HL-60 (cell line): ENCODE measurements at regions not wholly inside any gene's neighbourhood (a gene's known extent, or its start where the extent isn't known, plus 50 kb on each side); places are given as distances from the start of the nearest gene placed in this dataset.
A peak's percentile ranks its signal among the peaks of the same experiment; 100 is the strongest.
"Not testable (repeated sequence)": the region's sequence is repeated elsewhere in the genome, so short reads cannot be mapped to it uniquely, and the experiment has no call there.

Source experiments
- DNase-seq, 2 experiments: peaks; one replicate each; pipeline ENCODE4 v3.0.0-alpha.2; 2010 to 2020; ENCODE audit warnings: low read depth in 1 of 2, low spot score in 1 of 2
- H3K27ac ChIP-seq: fragments of 250-450 bp; sonication (Bioruptor Pico); replicated peaks from 2 replicates; pipeline ENCODE4 v1.5.1; 2020; ENCODE audit warnings: mild to moderate bottlenecking, moderate library complexity
- H3K27me3 ChIP-seq: fragments of 250-450 bp; sonication (Bioruptor Pico); 2 replicates; pipeline ENCODE4 v1.5.1; 2021; ENCODE audit warnings: mild to moderate bottlenecking, moderate library complexity; ENCODE audit not compliant: insufficient read depth, poor library complexity, severe bottlenecking
- H3K4me3 ChIP-seq: replicated peaks from 2 replicates; pipeline ENCODE4 v1.5.1; 2011; ENCODE audit warnings: mild to moderate bottlenecking, control low read depth, low read length; ENCODE audit not compliant: insufficient read depth
- GABPA ChIP-seq: IDR thresholded peaks from 2 replicates; pipeline ENCODE4 v1.6.1; 2012; ENCODE audit warnings: low read depth
- POLR2AphosphoS5 ChIP-seq: IDR thresholded peaks from 2 replicates; pipeline ENCODE4 v1.6.1; 2012; ENCODE audit warnings: low read depth
- SPI1 ChIP-seq: IDR thresholded peaks from 2 replicates; pipeline ENCODE4 v1.6.1; 2012; ENCODE audit warnings: low read depth, mild to moderate bottlenecking, borderline replicate concordance
- TF ChIP-seq, protein P1 (sequence below): IDR thresholded peaks from one replicate; pipeline ENCODE4 v1.5.1; 2011; ENCODE audit warnings: low read length, control low read depth, inconsistent platforms; ENCODE audit not compliant: insufficient read depth
- TF ChIP-seq, protein P2 (sequence below): IDR thresholded peaks from 2 replicates; pipeline ENCODE4 v1.6.1; 2012; ENCODE audit warnings: low read depth; ENCODE audit not compliant: insufficient replicate concordance

DNA sequence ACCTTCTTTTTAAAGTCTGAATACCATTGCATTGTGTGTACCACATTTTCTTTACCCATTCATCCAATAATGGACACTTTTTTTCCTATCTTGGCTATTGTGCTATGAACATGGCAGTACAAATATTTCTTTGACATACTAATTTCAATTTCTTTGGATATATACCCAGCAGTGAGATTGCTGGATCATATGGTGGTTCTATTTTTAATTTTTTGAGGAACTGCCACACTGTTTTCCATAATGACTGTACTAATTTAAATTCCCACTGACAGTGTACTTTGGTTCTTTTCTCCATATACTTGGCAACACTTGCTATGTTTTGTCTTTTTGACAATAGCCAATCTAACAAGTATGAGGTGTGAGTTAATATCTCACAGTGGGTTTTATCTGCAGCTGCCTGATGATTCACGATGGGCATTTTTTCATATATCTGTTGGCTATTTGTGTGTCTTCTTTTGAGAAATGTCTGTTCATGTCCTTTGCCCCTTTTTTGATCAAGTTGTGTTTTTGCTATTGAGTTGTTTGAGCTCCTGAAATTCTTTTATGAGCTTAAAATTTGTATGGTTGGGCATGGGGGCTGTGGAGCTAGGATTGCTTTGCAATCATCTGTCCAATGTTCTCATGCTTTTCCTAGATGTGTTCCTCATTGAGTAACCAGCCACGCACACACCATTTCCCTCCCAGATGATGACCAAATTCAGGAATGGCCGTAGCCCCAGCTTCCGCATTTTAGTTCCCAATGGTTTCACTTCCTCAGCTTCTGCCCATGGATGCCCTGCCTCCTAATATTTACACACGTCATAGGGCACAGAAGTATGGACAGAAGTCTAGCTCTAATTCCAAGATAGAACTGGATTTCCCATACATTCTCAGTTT, 380.0 kb upstream of the SGCG start:
- Histone ChIP-seq H3K27ac (no peak overlapping the region), H3K4me3 (no peak overlapping the region), H3K27me3 (no peaks in the 10 kb centered on the region)
- TF ChIP-seq, protein P1, sequence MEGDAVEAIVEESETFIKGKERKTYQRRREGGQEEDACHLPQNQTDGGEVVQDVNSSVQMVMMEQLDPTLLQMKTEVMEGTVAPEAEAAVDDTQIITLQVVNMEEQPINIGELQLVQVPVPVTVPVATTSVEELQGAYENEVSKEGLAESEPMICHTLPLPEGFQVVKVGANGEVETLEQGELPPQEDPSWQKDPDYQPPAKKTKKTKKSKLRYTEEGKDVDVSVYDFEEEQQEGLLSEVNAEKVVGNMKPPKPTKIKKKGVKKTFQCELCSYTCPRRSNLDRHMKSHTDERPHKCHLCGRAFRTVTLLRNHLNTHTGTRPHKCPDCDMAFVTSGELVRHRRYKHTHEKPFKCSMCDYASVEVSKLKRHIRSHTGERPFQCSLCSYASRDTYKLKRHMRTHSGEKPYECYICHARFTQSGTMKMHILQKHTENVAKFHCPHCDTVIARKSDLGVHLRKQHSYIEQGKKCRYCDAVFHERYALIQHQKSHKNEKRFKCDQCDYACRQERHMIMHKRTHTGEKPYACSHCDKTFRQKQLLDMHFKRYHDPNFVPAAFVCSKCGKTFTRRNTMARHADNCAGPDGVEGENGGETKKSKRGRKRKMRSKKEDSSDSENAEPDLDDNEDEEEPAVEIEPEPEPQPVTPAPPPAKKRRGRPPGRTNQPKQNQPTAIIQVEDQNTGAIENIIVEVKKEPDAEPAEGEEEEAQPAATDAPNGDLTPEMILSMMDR, result no peak
- TF ChIP-seq SPI1, result peak; percentile 63; the same call in 1 of the 2 replicates
- DNase-seq, result peak in 1 of 2 experiments; percentile 28

DNA sequence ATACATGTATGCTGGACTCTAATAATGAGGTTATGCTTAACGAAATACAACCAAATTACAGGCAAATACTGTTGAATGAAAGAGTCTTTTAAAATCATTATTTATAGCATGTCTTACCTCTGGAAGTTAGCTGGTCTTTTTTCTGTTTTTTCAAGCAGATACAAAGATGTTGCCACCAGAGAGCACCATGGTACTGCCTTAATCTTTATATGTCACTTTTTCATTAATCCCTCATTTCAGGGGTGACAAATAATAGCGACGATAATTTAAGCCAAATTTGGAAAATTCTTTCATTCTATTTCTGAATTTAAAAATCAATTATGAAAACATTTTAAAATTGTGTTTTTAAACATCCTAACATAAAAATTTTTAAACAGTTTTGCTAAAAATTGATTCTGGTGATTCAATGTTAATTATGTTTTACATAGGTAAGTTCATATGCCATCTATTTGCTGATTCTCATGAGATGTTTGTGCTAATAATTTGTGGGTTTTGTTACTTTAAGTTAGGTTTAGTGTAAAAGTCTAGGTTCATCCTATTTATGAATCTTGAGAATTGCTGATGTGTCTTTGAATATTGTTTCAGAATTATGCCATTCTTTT, 379.3 kb upstream of the SGCG start:
- Histone ChIP-seq H3K27me3 (no peaks in the 10 kb centered on the region), H3K27ac (no peak overlapping the region), H3K4me3 (no peak overlapping the region)
- DNase-seq, result no peak
- TF ChIP-seq, protein P1, result no peak
- no peak for TF ChIP-seq SPI1
- TF ChIP-seq GABPA, result no peak

DNA sequence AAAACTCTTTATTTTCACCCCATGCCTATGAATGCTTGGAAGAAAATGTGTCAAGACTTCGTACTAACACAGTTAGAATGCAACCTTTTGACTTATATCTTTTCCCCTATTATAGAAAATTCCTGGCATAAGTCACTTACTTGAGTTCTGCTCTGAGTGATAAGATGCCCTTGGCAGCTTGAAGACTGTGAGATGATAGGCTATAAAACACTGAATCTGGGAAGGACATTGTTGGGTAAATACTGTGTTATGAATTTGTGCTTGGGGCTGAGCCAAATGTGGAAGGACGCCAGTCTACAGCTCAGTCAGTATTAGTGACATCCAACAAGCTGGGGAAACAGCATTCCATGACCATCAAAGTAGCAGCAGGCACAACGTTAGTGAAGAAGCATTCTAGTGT, 368.0 kb upstream of the SGCG start:
- DNase-seq, result no peak
- no peak overlapping the region for H3K4me3 ChIP-seq
- H3K27me3 ChIP-seq, result no peaks in the 10 kb centered on the region
- H3K27ac ChIP-seq, result no peak overlapping the region
- no peak for TF ChIP-seq GABPA
- TF ChIP-seq, protein P1, result no peak
- TF ChIP-seq, protein P2, sequence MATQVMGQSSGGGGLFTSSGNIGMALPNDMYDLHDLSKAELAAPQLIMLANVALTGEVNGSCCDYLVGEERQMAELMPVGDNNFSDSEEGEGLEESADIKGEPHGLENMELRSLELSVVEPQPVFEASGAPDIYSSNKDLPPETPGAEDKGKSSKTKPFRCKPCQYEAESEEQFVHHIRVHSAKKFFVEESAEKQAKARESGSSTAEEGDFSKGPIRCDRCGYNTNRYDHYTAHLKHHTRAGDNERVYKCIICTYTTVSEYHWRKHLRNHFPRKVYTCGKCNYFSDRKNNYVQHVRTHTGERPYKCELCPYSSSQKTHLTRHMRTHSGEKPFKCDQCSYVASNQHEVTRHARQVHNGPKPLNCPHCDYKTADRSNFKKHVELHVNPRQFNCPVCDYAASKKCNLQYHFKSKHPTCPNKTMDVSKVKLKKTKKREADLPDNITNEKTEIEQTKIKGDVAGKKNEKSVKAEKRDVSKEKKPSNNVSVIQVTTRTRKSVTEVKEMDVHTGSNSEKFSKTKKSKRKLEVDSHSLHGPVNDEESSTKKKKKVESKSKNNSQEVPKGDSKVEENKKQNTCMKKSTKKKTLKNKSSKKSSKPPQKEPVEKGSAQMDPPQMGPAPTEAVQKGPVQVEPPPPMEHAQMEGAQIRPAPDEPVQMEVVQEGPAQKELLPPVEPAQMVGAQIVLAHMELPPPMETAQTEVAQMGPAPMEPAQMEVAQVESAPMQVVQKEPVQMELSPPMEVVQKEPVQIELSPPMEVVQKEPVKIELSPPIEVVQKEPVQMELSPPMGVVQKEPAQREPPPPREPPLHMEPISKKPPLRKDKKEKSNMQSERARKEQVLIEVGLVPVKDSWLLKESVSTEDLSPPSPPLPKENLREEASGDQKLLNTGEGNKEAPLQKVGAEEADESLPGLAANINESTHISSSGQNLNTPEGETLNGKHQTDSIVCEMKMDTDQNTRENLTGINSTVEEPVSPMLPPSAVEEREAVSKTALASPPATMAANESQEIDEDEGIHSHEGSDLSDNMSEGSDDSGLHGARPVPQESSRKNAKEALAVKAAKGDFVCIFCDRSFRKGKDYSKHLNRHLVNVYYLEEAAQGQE, result no peak
- TF ChIP-seq SPI1, result no peak
- no peak for TF ChIP-seq POLR2AphosphoS5

DNA sequence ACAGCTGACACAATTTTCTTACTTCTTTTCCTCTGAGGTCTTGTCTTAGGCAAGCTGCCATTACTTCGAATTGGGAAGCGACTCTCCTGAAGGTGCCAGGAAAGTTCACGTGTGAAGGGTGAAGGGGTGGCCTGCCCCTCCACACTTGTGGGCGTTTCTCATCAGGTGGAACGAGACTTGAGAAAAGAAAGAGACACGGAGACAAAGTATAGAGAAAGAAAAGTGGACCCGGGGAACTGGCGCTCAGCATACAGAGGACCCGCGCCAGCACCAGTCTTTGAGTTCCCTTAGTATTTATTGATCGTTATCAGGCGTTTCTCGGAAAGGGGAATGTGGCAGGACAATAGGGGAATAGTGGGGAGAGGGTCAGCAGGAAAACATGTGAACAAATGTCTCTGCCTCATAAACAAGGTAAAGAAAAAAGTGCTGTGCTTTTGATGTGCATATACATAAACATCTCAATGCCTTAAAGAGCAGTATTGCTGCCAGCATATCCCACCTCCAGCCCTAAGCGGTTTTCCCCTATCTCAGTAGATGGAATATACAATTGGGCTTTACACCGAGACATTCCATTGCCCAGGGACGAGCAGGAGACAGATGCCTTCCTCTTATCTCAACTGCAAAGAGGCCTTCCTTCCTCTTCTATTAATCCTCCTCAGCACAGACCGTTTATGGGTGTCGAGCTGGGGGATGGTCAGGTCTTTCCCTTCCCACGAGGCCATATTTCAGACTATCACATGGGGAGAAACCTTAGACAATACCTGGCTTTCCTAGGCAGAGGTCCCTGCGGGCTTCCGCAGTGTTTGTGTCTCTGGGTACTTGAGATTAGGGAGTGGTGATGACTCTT, 367.0 kb upstream of the SGCG start:
- H3K27me3 ChIP-seq, DNase-seq, H3K4me3 ChIP-seq, H3K27ac ChIP-seq: not testable (repeated sequence)

DNA sequence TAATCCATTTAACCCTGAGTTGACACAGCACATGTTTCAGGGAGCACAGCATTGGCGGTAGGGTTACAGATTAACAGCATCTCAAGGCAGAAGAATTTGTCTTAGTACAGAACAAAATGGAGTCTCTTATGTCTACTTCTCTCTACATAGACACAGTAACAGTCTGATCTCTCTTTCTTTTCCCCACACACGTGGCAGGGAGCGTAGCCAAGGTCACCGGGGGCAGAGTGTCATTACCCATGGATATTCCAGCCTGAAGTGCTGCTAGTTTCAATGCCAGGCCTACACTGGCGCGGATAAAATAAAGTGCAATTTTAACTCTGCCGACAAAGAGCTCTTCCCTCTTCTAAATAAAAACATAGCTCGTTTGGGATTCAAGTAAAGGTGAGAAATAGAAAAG, 366.3 kb upstream of the SGCG start:
- not testable (repeated sequence) for DNase-seq, H3K27ac ChIP-seq, H3K4me3 ChIP-seq, H3K27me3 ChIP-seq
